ENCODE measurements at regions not wholly inside any gene's neighbourhood (a gene's known extent, or its start where the extent isn't known, plus 50 kb on each side); places are given as distances from the start of the nearest gene placed in this dataset.
"Not testable (repeated sequence)": the region's sequence is repeated elsewhere in the genome, so short reads cannot be mapped to it uniquely, and the experiment has no call there.

DNA sequence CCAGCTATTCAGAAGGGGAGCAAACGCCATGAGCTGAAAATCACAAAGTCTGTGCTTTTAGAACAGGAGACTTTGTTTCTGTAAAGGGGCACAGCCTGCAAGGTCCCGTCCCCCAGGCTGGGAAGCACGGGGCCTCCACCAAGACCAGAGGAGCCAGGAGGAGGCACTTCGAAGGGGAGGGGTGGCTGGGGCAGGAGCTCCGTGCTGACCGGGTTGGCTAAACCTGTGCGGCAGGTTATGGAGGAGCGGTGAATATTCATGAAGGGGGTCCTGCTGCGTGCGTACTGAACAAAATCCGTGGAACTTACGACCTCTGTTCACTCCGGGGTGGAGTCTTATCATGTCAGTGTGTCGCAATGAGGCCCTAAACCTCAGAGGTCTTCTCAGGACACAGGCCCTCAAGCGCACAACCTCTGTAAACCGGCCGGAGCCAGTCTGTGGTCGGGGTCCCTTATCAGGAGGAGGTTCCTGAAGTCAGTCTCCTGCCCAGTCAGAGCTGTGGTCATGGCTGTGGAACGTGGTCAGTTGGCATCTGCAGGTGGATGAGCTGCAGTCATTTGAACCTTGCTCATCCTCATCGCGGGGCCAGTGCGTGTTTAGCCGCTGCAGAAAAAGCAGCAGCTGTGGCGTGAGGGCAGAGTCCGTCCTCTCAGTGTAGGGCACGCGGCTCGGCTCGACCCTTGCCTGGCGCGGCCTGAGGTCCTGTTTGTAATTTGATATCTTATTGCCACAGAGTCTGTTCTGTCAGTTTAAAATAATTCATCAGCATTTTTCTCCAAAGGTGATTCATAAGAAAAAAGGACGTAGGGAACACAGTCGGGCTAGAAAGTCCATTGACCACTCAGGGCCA is 5507.7 kb upstream of the TPTE start:
- not testable (repeated sequence) for TF ChIP-seq CTCF (conservative IDR thresholded peaks at IDR 0.05 in 1 of 2, IDR thresholded peaks at IDR 0.05 in 1 of 2; ENCODE audit: low read depth in 1 of 2, low read length in 2 of 2); EZH2 (IDR thresholded peaks at IDR 0.05; ENCODE audit: low read length, missing control alignments)
